ENCODE measurements at regions not wholly inside any gene's neighbourhood (a gene's known extent, or its start where the extent isn't known, plus 50 kb on each side); places are given as distances from the start of the nearest gene placed in this dataset.

- Histone ChIP-seq H3K27me3 (ENCODE audit: control insufficient read depth in 2 of 2, insufficient read depth in 2 of 2, low read length in 2 of 2) (no peaks in the 10 kb centered on the region; a peak in 1 of 5 replicates), H3K79me2 (ENCODE audit: control insufficient read depth, insufficient read depth, low read length) (no peaks in the 10 kb centered on the region), H3K9me3 (replicated peaks; ENCODE audit: control insufficient read depth, insufficient read depth, low read depth, low read length) (no peaks in the 10 kb centered on the region), H2AFZ (ENCODE audit: low read depth, low read length) (no peak overlapping the region), H3K9ac (ENCODE audit: insufficient read depth in 1 of 2, low read depth in 2 of 2, low read length in 2 of 2) (no peak overlapping the region), H3K4me3 (no peak overlapping the region), H3K4me2 (ENCODE audit: insufficient read depth, low read length) (no peak overlapping the region), H3K9me1 (ENCODE audit: control insufficient read depth, insufficient read depth, low read length) (no peaks in the 10 kb centered on the region), H3K4me1 (replicated peaks in 1 of 2; ENCODE audit: control insufficient read depth in 2 of 2, insufficient read depth in 2 of 2, low read length in 2 of 2) (no peaks in the 10 kb centered on the region), H3K36me3 (ENCODE audit: control insufficient read depth, insufficient read depth, low read length) (no peaks in the 10 kb centered on the region), H3K27ac (ENCODE audit: extremely low read depth, low read depth, low read length) (no peak overlapping the region), H4K20me1 (replicated peaks; ENCODE audit: control insufficient read depth, insufficient read depth, low read length) (no peaks in the 10 kb centered on the region)
- no peak for TF ChIP-seq NBN (IDR thresholded peaks at IDR 0.05; ENCODE audit: low read depth)
- no peak for TF ChIP-seq MEF2A (IDR thresholded peaks at IDR 0.05; ENCODE audit: control insufficient read depth, low read depth, low read length)
- TF ChIP-seq KDM1A (IDR thresholded peaks at IDR 0.05) = no peak
- no peak for TF ChIP-seq OTX1 (CRISPR knock-in tag; IDR thresholded peaks at IDR 0.05)
- TF ChIP-seq, protein P1, sequence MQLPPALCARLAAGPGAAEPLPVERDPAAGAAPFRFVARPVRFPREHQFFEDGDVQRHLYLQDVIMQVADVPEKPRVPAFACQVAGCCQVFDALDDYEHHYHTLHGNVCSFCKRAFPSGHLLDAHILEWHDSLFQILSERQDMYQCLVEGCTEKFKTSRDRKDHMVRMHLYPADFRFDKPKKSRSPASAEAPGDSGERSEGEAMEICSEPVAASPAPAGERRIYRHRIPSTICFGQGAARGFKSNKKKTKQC (CRISPR knock-in tag; IDR thresholded peaks at IDR 0.05) = no peak
- no peak for TF ChIP-seq ZNF124 (CRISPR knock-in tag; IDR thresholded peaks at IDR 0.05)
- TF ChIP-seq ERF (CRISPR knock-in tag; IDR thresholded peaks at IDR 0.05) = no peak
- TF ChIP-seq GTF2A2 (tag; IDR thresholded peaks at IDR 0.05) = no peak
- TF ChIP-seq, protein P2, sequence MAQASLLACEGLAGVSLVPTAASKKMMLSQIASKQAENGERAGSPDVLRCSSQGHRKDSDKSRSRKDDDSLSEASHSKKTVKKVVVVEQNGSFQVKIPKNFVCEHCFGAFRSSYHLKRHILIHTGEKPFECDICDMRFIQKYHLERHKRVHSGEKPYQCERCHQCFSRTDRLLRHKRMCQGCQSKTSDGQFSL (CRISPR knock-in tag; IDR thresholded peaks at IDR 0.05) = no peak
- TF ChIP-seq, protein P2 (tag; IDR thresholded peaks at IDR 0.05) = no peak
- TF ChIP-seq SMAD1 (IDR thresholded peaks at IDR 0.05; ENCODE audit: low read depth, low read length, partially characterized antibody) = no peak
- TF ChIP-seq ZFX (CRISPR knock-in tag; IDR thresholded peaks at IDR 0.05) = no peak
- TF ChIP-seq ETV6 (IDR thresholded peaks at IDR 0.05; ENCODE audit: borderline replicate concordance in 1 of 2, low read depth in 2 of 2, low read length in 1 of 2) = no peak
- TF ChIP-seq ETV6 (CRISPR knock-in tag; IDR thresholded peaks at IDR 0.05; ENCODE audit: borderline replicate concordance) = no peak
- TF ChIP-seq CHD4 (IDR thresholded peaks at IDR 0.05; ENCODE audit: insufficient read depth, insufficient replicate concordance, low read depth, low read length, poor library complexity, severe bottlenecking) = no peak
- TF ChIP-seq PTTG1 (tag; IDR thresholded peaks at IDR 0.05; ENCODE audit: low read depth) = no peak
- TF ChIP-seq, protein P3, sequence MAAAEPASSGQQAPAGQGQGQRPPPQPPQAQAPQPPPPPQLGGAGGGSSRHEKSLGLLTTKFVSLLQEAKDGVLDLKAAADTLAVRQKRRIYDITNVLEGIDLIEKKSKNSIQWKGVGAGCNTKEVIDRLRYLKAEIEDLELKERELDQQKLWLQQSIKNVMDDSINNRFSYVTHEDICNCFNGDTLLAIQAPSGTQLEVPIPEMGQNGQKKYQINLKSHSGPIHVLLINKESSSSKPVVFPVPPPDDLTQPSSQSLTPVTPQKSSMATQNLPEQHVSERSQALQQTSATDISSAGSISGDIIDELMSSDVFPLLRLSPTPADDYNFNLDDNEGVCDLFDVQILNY (CRISPR knock-in tag; IDR thresholded peaks at IDR 0.05) = no peak
- TF ChIP-seq ZNF696 (CRISPR knock-in tag; conservative IDR thresholded peaks at IDR 0.05) = no peak
- TF ChIP-seq CREB5 (CRISPR knock-in tag; IDR thresholded peaks at IDR 0.05) = no peak
- intact Hi-C loops (cut with micrococcal nuclease) = no loop called here
- in situ Hi-C loops (cut with MboI) = no loop called here
- ChIA-PET POLR2A (no interaction called here), CTCF (ENCODE audit: low intra/inter-chr PET ratio) (no interaction called here)
- no peak for DNase-seq (ENCODE audit: extremely low read depth in 1 of 4, low spot score in 3 of 4)
- BruUV-seq (replicated peaks) = no TSS peak
- FAIRE-seq = no peak
- no peak for ATAC-seq
Observed at GRCh38 chr1:232409584-232409983, 220.3 kb downstream of the SIPA1L2 start.

All from K562 (cell line).